ENCODE measurements at regions not wholly inside any gene's neighbourhood (a gene's known extent, or its start where the extent isn't known, plus 50 kb on each side); places are given as distances from the start of the nearest gene placed in this dataset.

DNA sequence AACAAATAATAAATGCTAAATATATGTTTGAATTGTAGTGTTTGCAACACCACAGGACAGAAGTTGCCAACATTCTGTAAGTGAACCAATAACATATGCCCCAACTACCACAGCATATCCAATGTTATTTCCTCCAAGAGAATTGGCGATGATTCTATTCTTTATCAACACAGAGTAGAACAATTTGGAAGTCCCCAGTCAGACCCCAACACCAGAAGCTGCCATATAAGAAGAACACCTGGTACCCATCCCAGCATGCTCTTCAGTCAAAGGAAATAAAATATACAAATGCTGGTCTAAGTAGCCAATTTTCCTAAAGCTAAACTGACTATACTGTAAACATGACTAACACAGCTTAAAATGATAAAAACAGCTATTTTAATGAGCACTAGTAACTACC, 145.7 kb downstream of the KLF12 start:
- TF ChIP-seq, protein P1, sequence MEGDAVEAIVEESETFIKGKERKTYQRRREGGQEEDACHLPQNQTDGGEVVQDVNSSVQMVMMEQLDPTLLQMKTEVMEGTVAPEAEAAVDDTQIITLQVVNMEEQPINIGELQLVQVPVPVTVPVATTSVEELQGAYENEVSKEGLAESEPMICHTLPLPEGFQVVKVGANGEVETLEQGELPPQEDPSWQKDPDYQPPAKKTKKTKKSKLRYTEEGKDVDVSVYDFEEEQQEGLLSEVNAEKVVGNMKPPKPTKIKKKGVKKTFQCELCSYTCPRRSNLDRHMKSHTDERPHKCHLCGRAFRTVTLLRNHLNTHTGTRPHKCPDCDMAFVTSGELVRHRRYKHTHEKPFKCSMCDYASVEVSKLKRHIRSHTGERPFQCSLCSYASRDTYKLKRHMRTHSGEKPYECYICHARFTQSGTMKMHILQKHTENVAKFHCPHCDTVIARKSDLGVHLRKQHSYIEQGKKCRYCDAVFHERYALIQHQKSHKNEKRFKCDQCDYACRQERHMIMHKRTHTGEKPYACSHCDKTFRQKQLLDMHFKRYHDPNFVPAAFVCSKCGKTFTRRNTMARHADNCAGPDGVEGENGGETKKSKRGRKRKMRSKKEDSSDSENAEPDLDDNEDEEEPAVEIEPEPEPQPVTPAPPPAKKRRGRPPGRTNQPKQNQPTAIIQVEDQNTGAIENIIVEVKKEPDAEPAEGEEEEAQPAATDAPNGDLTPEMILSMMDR (IDR thresholded peaks at IDR 0.05): no peak
- no peak for TF ChIP-seq POLR2AphosphoS5 (IDR thresholded peaks at IDR 0.05)

All from esophagus muscularis mucosa (tissue), 3 donors.